ENCODE measurements at regions not wholly inside any gene's neighbourhood (a gene's known extent, or its start where the extent isn't known, plus 50 kb on each side); places are given as distances from the start of the nearest gene placed in this dataset.

GRCh38 chr6:94278146-94278545, 858.8 kb upstream of the EPHA7 start:
- no peak overlapping the region for H3K27ac ChIP-seq (ENCODE audit: low read depth in 2 of 2, low read length in 2 of 2)
- H3K9me3 ChIP-seq (ENCODE audit: control insufficient read depth in 2 of 2, low read length in 2 of 2), result no peaks in the 10 kb centered on the region
- no peak overlapping the region for H3K4me3 ChIP-seq (ENCODE audit: low read length in 2 of 2)
- H3K27me3 ChIP-seq (ENCODE audit: control insufficient read depth in 2 of 2, insufficient read depth in 2 of 2, low read length in 2 of 2), result no peaks in the 10 kb centered on the region
- no peaks in the 10 kb centered on the region for H3K36me3 ChIP-seq (ENCODE audit: control insufficient read depth in 2 of 2, insufficient read depth in 2 of 2, low read length in 2 of 2)
- no peak overlapping the region for H3K9ac ChIP-seq (ENCODE audit: low read depth in 1 of 2, low read length in 2 of 2)
- H3K4me1 ChIP-seq (ENCODE audit: control insufficient read depth in 2 of 2, insufficient read depth in 2 of 2, low read length in 2 of 2), result no peaks in the 10 kb centered on the region

- H3K4me1 ChIP-seq (ENCODE audit: control insufficient read depth in 2 of 2, insufficient read depth in 2 of 2, low read length in 2 of 2), result no peaks in the 10 kb centered on the region
- no peaks in the 10 kb centered on the region for H3K27me3 ChIP-seq (ENCODE audit: control insufficient read depth in 2 of 2, insufficient read depth in 2 of 2, low read length in 2 of 2)
- H3K36me3 ChIP-seq (ENCODE audit: control insufficient read depth in 2 of 2, insufficient read depth in 2 of 2, low read length in 2 of 2), result no peaks in the 10 kb centered on the region
- no peak overlapping the region for H3K4me3 ChIP-seq (ENCODE audit: low read length in 2 of 2)
- H3K9me3 ChIP-seq (ENCODE audit: control insufficient read depth in 2 of 2, low read length in 2 of 2), result no peaks in the 10 kb centered on the region
- H3K27ac ChIP-seq (ENCODE audit: low read depth in 2 of 2, low read length in 2 of 2), result no peak overlapping the region
- H3K9ac ChIP-seq (ENCODE audit: low read depth in 1 of 2, low read length in 2 of 2), result no peak overlapping the region
These were observed 853.0 kb upstream of the EPHA7 start for GRCh38 chr6:94272327-94272726.

GRCh38 chr6:94270091-94270948, 851.0 kb upstream of the EPHA7 start:
- Histone ChIP-seq H3K36me3 (ENCODE audit: control insufficient read depth in 2 of 2, insufficient read depth in 2 of 2, low read length in 2 of 2) (no peaks in the 10 kb centered on the region), H3K27ac (ENCODE audit: low read depth in 2 of 2, low read length in 2 of 2) (no peak overlapping the region), H3K9me3 (ENCODE audit: control insufficient read depth in 2 of 2, low read length in 2 of 2) (no peaks in the 10 kb centered on the region), H3K4me1 (ENCODE audit: control insufficient read depth in 2 of 2, insufficient read depth in 2 of 2, low read length in 2 of 2) (no peaks in the 10 kb centered on the region), H3K4me3 (ENCODE audit: low read length in 2 of 2) (no peak overlapping the region), H3K9ac (ENCODE audit: low read depth in 1 of 2, low read length in 2 of 2) (no peak overlapping the region), H3K27me3 (ENCODE audit: control insufficient read depth in 2 of 2, insufficient read depth in 2 of 2, low read length in 2 of 2) (no peaks in the 10 kb centered on the region)

GRCh38 chr6:94269256-94269655, 849.9 kb upstream of the EPHA7 start:
- H3K9ac ChIP-seq (ENCODE audit: low read depth in 1 of 2, low read length in 2 of 2), result no peak overlapping the region
- no peak overlapping the region for H3K27ac ChIP-seq (ENCODE audit: low read depth in 2 of 2, low read length in 2 of 2)
- H3K9me3 ChIP-seq (ENCODE audit: control insufficient read depth in 2 of 2, low read length in 2 of 2), result no peaks in the 10 kb centered on the region
- H3K4me3 ChIP-seq (ENCODE audit: low read length in 2 of 2), result no peak overlapping the region
- H3K27me3 ChIP-seq (ENCODE audit: control insufficient read depth in 2 of 2, insufficient read depth in 2 of 2, low read length in 2 of 2), result no peaks in the 10 kb centered on the region
- H3K4me1 ChIP-seq (ENCODE audit: control insufficient read depth in 2 of 2, insufficient read depth in 2 of 2, low read length in 2 of 2), result no peaks in the 10 kb centered on the region
- no peaks in the 10 kb centered on the region for H3K36me3 ChIP-seq (ENCODE audit: control insufficient read depth in 2 of 2, insufficient read depth in 2 of 2, low read length in 2 of 2)

GRCh38 chr6:94260765-94261164, 841.4 kb upstream of the EPHA7 start:
- Histone ChIP-seq H3K4me1 (ENCODE audit: control insufficient read depth in 2 of 2, insufficient read depth in 2 of 2, low read length in 2 of 2) (peaks cover 0 to 3% of the 10 kb centered on the region in 2 donors), H3K27ac (ENCODE audit: low read depth in 2 of 2, low read length in 2 of 2) (no peak overlapping the region), H3K36me3 (ENCODE audit: control insufficient read depth in 2 of 2, insufficient read depth in 2 of 2, low read length in 2 of 2) (no peaks in the 10 kb centered on the region), H3K27me3 (ENCODE audit: control insufficient read depth in 2 of 2, insufficient read depth in 2 of 2, low read length in 2 of 2) (no peaks in the 10 kb centered on the region), H3K4me3 (ENCODE audit: low read length in 2 of 2) (no peak overlapping the region), H3K9ac (ENCODE audit: low read depth in 1 of 2, low read length in 2 of 2) (no peak overlapping the region), H3K9me3 (ENCODE audit: control insufficient read depth in 2 of 2, low read length in 2 of 2) (no peaks in the 10 kb centered on the region)

GRCh38 chr6:94254689-94255088, 835.3 kb upstream of the EPHA7 start:
- Histone ChIP-seq H3K4me1 (ENCODE audit: control insufficient read depth in 2 of 2, insufficient read depth in 2 of 2, low read length in 2 of 2) (no peaks in the 10 kb centered on the region), H3K9ac (ENCODE audit: low read depth in 1 of 2, low read length in 2 of 2) (no peak overlapping the region), H3K27ac (ENCODE audit: low read depth in 2 of 2, low read length in 2 of 2) (no peak overlapping the region), H3K36me3 (ENCODE audit: control insufficient read depth in 2 of 2, insufficient read depth in 2 of 2, low read length in 2 of 2) (no peaks in the 10 kb centered on the region), H3K27me3 (ENCODE audit: control insufficient read depth in 2 of 2, insufficient read depth in 2 of 2, low read length in 2 of 2) (no peaks in the 10 kb centered on the region), H3K9me3 (ENCODE audit: control insufficient read depth in 2 of 2, low read length in 2 of 2) (no peaks in the 10 kb centered on the region), H3K4me3 (ENCODE audit: low read length in 2 of 2) (no peak overlapping the region)

- Histone ChIP-seq H3K27ac (ENCODE audit: low read depth in 2 of 2, low read length in 2 of 2) (no peak overlapping the region), H3K9me3 (ENCODE audit: control insufficient read depth in 2 of 2, low read length in 2 of 2) (no peaks in the 10 kb centered on the region), H3K4me1 (ENCODE audit: control insufficient read depth in 2 of 2, insufficient read depth in 2 of 2, low read length in 2 of 2) (no peaks in the 10 kb centered on the region), H3K4me3 (ENCODE audit: low read length in 2 of 2) (no peak overlapping the region), H3K27me3 (ENCODE audit: control insufficient read depth in 2 of 2, insufficient read depth in 2 of 2, low read length in 2 of 2) (no peaks in the 10 kb centered on the region), H3K9ac (ENCODE audit: low read depth in 1 of 2, low read length in 2 of 2) (no peak overlapping the region), H3K36me3 (ENCODE audit: control insufficient read depth in 2 of 2, insufficient read depth in 2 of 2, low read length in 2 of 2) (no peaks in the 10 kb centered on the region)
These were observed 832.5 kb upstream of the EPHA7 start for GRCh38 chr6:94251878-94252277.

- no peak overlapping the region for H3K4me3 ChIP-seq (ENCODE audit: low read length in 2 of 2)
- H3K9me3 ChIP-seq (ENCODE audit: control insufficient read depth in 2 of 2, low read length in 2 of 2), result no peaks in the 10 kb centered on the region
- no peaks in the 10 kb centered on the region for H3K36me3 ChIP-seq (ENCODE audit: control insufficient read depth in 2 of 2, insufficient read depth in 2 of 2, low read length in 2 of 2)
- H3K4me1 ChIP-seq (ENCODE audit: control insufficient read depth in 2 of 2, insufficient read depth in 2 of 2, low read length in 2 of 2), result no peaks in the 10 kb centered on the region
- H3K9ac ChIP-seq (ENCODE audit: low read depth in 1 of 2, low read length in 2 of 2), result no peak overlapping the region
- H3K27ac ChIP-seq (ENCODE audit: low read depth in 2 of 2, low read length in 2 of 2), result no peak overlapping the region
- no peaks in the 10 kb centered on the region for H3K27me3 ChIP-seq (ENCODE audit: control insufficient read depth in 2 of 2, insufficient read depth in 2 of 2, low read length in 2 of 2)
These were observed 826.0 kb upstream of the EPHA7 start for GRCh38 chr6:94245395-94245794.

- Histone ChIP-seq H3K27me3 (ENCODE audit: control insufficient read depth in 2 of 2, insufficient read depth in 2 of 2, low read length in 2 of 2) (no peaks in the 10 kb centered on the region), H3K27ac (ENCODE audit: low read depth in 2 of 2, low read length in 2 of 2) (no peak overlapping the region), H3K4me3 (ENCODE audit: low read length in 2 of 2) (no peak overlapping the region), H3K9me3 (ENCODE audit: control insufficient read depth in 2 of 2, low read length in 2 of 2) (no peaks in the 10 kb centered on the region), H3K4me1 (ENCODE audit: control insufficient read depth in 2 of 2, insufficient read depth in 2 of 2, low read length in 2 of 2) (no peaks in the 10 kb centered on the region), H3K9ac (ENCODE audit: low read depth in 1 of 2, low read length in 2 of 2) (no peak overlapping the region), H3K36me3 (ENCODE audit: control insufficient read depth in 2 of 2, insufficient read depth in 2 of 2, low read length in 2 of 2) (no peaks in the 10 kb centered on the region)
These were observed 819.5 kb upstream of the EPHA7 start for GRCh38 chr6:94238868-94239267.

GRCh38 chr6:94227741-94228140, 808.4 kb upstream of the EPHA7 start:
- H3K9ac ChIP-seq (ENCODE audit: low read depth in 1 of 2, low read length in 2 of 2), result no peak overlapping the region
- H3K36me3 ChIP-seq (ENCODE audit: control insufficient read depth in 2 of 2, insufficient read depth in 2 of 2, low read length in 2 of 2), result no peaks in the 10 kb centered on the region
- no peaks in the 10 kb centered on the region for H3K4me1 ChIP-seq (ENCODE audit: control insufficient read depth in 2 of 2, insufficient read depth in 2 of 2, low read length in 2 of 2)
- no peak overlapping the region for H3K4me3 ChIP-seq (ENCODE audit: low read length in 2 of 2)
- H3K27me3 ChIP-seq (ENCODE audit: control insufficient read depth in 2 of 2, insufficient read depth in 2 of 2, low read length in 2 of 2), result no peaks in the 10 kb centered on the region
- H3K9me3 ChIP-seq (ENCODE audit: control insufficient read depth in 2 of 2, low read length in 2 of 2), result no peaks in the 10 kb centered on the region
- no peak overlapping the region for H3K27ac ChIP-seq (ENCODE audit: low read depth in 2 of 2, low read length in 2 of 2)
